HepG2 (cell line): ENCODE measurements at regions not wholly inside any gene's neighbourhood (a gene's known extent, or its start where the extent isn't known, plus 50 kb on each side); places are given as distances from the start of the nearest gene placed in this dataset.

ENCODE experiments used
- ATAC-seq: fragments of 200-7000 bp; cut with Tn5 transposase; 3 replicates; pipeline ENCODE4 v1.9.1; 2020; ENCODE audit warnings: mild to moderate bottlenecking, moderate library complexity
- BruUV-seq: library from RNA; stranded (reverse); fragments of 400-500 nt; replicated peaks from 2 replicates; lab custom pipeline; 2021; lab: Mats Ljungman, UMichigan
- CTCF ChIA-PET: fragments of 300-600 bp; formaldehyde crosslinking; extraction: SDS; loops from one replicate; lab custom pipeline; 2021; ENCODE audit warnings: low total read pairs, inconsistent platforms, low intra/inter-chr PET ratio; lab: Yijun Ruan, JAX
- POLR2A ChIA-PET: fragments of 350-600 bp; sonication (Branson Sonifier 250); formaldehyde crosslinking; loops from one replicate; lab custom pipeline; 2020; ENCODE audit warnings: antibody characterized with exemption, inconsistent platforms; lab: Yijun Ruan, JAX
- DNase-seq: peaks from one replicate; pipeline ENCODE4 v3.0.0-alpha.2; 2015; ENCODE audit warnings: low spot score
- FAIRE-seq: peaks from 3 replicates; lab custom pipeline; 2011; peaks lifted over from hg19 to GRCh38; lab: Jason Lieb, UNC
- H2AFZ ChIP-seq: one replicate; pipeline ENCODE4 v1.6.1; 2011; ENCODE audit warnings: low read length, inconsistent platforms
- H3K27ac ChIP-seq: fragments of 300-600 bp; 3 replicates; pipeline ENCODE4 v1.8.0; 2011; ENCODE audit warnings: mixed run types, mild to moderate bottlenecking, mixed read lengths, low read length, inconsistent platforms; ENCODE audit not compliant: insufficient read depth; ENCODE audit errors: extremely low read length
- H3K27me3 ChIP-seq, 2 experiments: fragments of 200-600 bp in 1 of 2; 2 replicates in 1 of 2; 3 replicates in 1 of 2; pipeline versions ENCODE4 v1.6.0 to v1.8.0; 2011; ENCODE audit warnings: low read length in 2 of 2, mild to moderate bottlenecking in 2 of 2, moderate library complexity in 2 of 2, inconsistent platforms in 1 of 2; ENCODE audit not compliant: insufficient read depth in 2 of 2, control insufficient read depth in 1 of 2
- H3K36me3 ChIP-seq, 2 experiments: fragments of 200-600 bp in 1 of 2; replicated peaks in 1 of 2; 2 replicates in 1 of 2; 3 replicates in 1 of 2; pipeline versions ENCODE4 v1.5.1 to v1.8.0; 2011; ENCODE audit warnings: low read length in 2 of 2, inconsistent platforms in 1 of 2; ENCODE audit not compliant: insufficient read depth in 2 of 2, control insufficient read depth in 1 of 2
- H3K4me1 ChIP-seq: 2 replicates; pipeline ENCODE4 v1.5.1; 2012; ENCODE audit warnings: low read length, inconsistent platforms; ENCODE audit not compliant: insufficient read depth
- H3K4me2 ChIP-seq: 2 replicates; pipeline ENCODE4 v1.6.0; 2011; ENCODE audit warnings: low read depth, low read length, inconsistent platforms
- H3K4me3 ChIP-seq, 3 experiments: fragments of 200-600 bp in 1 of 3; sonication (generic), shearing (Covaris generic) in 1 of 3; replicated peaks in 1 of 3; 2 replicates each; pipeline ENCODE4 v1.5.1; 2011 to 2016; ENCODE audit warnings: low read length in 3 of 3, inconsistent platforms in 2 of 3, low read depth in 2 of 3, mild to moderate bottlenecking in 2 of 3, control low read depth in 1 of 3, mixed read lengths in 1 of 3; ENCODE audit not compliant: insufficient read depth in 1 of 3
- H3K79me2 ChIP-seq: one replicate; pipeline ENCODE4 v1.6.1; 2011; ENCODE audit warnings: low read length, inconsistent platforms; ENCODE audit not compliant: insufficient read depth
- H3K9ac ChIP-seq: 2 replicates; pipeline ENCODE4 v1.6.0; 2011; ENCODE audit warnings: mild to moderate bottlenecking, low read depth, low read length, inconsistent platforms; ENCODE audit not compliant: insufficient read depth
- H3K9me3 ChIP-seq: 2 replicates; pipeline ENCODE4 v1.5.1; 2012; ENCODE audit warnings: mild to moderate bottlenecking, low read length
- H4K20me1 ChIP-seq: 2 replicates; pipeline ENCODE4 v1.6.0; 2011; ENCODE audit warnings: inconsistent platforms, mild to moderate bottlenecking, low read length, moderate library complexity; ENCODE audit not compliant: insufficient read depth
- ATF1 ChIP-seq: IDR thresholded peaks from 2 replicates; pipeline ENCODE4 v1.6.1; 2016; ENCODE audit warnings: mild to moderate bottlenecking, control low read depth
- ATF4 ChIP-seq, 2 experiments: fragments of 450-650 bp in 1 of 2; sonication (generic) in 1 of 2; formaldehyde crosslinking; IDR thresholded peaks; 2 replicates each; pipeline versions ENCODE4 v1.5.0 to v1.8.0; 2020 to 2022; ENCODE audit warnings: mild to moderate bottlenecking in 1 of 2, missing genetic modification reagents in 1 of 2
- CSRNP2 ChIP-seq: sonication (generic); formaldehyde crosslinking; conservative IDR thresholded peaks from 2 replicates; pipeline ENCODE4 v1.8.0; 2022; ENCODE audit warnings: low read depth, missing genetic modification reagents
- E2F2 ChIP-seq: sonication (generic); formaldehyde crosslinking; IDR thresholded peaks from 2 replicates; pipeline ENCODE4 v1.4.0; 2020; ENCODE audit warnings: missing genetic modification reagents, borderline replicate concordance
- PBX3 ChIP-seq: sonication (generic); formaldehyde crosslinking; IDR thresholded peaks from 2 replicates; pipeline ENCODE4 v1.8.1; 2023; ENCODE audit warnings: missing genetic modification reagents, inconsistent platforms, borderline replicate concordance
- PCBP1 ChIP-seq: fragments of 200-400 bp; formaldehyde crosslinking; IDR thresholded peaks from 2 replicates; pipeline ENCODE4 v1.6.1; 2017; ENCODE audit warnings: mild to moderate bottlenecking, low read depth, low read length, borderline replicate concordance
- TBX3 ChIP-seq: fragments of 450-650 bp; IDR thresholded peaks from 2 replicates; pipeline ENCODE4 v1.6.1; 2017; ENCODE audit warnings: antibody characterized with exemption, mild to moderate bottlenecking, inconsistent platforms, borderline replicate concordance
- TIGD3 ChIP-seq: sonication (generic); formaldehyde crosslinking; IDR thresholded peaks from 2 replicates; pipeline ENCODE4 v1.5.1; 2020; ENCODE audit warnings: mild to moderate bottlenecking, missing genetic modification reagents, borderline replicate concordance
- ZNF20 ChIP-seq: sonication (generic); formaldehyde crosslinking; IDR thresholded peaks from 2 replicates; pipeline ENCODE4 v1.4.0; 2020; ENCODE audit warnings: mild to moderate bottlenecking, moderate library complexity, missing genetic modification reagents
- ZNF382 ChIP-seq: sonication (generic); formaldehyde crosslinking; IDR thresholded peaks from 2 replicates; pipeline ENCODE4 v1.5.0; 2020; ENCODE audit warnings: missing genetic modification reagents, mild to moderate bottlenecking, borderline replicate concordance
- ZNF674 ChIP-seq: sonication (generic); formaldehyde crosslinking; IDR thresholded peaks from 2 replicates; pipeline ENCODE4 v1.5.0; 2020; ENCODE audit warnings: low read depth, mild to moderate bottlenecking, missing genetic modification reagents
- WGBS: methylation state at CpG from one replicate; pipeline ENCODE4 v1.1.6; 2017; ENCODE audit warnings: low lambda C conversion rate; 5-methylcytosine and 5-hydroxymethylcytosine counted together
- in situ Hi-C: cut with HindIII; loops from 2 replicates; pipeline ENCODE4 v1.10.0; 2017; ENCODE audit warnings: low pct_unique_long_range_greater_than_20kb; ENCODE audit not compliant: extremely low pct_ligation_motif_present
- intact Hi-C: fragments of 100-400 bp; cut with micrococcal nuclease; formaldehyde crosslinking; loops from one replicate; pipeline ENCODE4 v1.10.0; 2022; ENCODE audit not compliant: unreplicated experiment

- Histone ChIP-seq H3K79me2 (no peaks in the 10 kb centered on the region), H3K27me3 (no peaks in the 10 kb centered on the region), H4K20me1 (no peaks in the 10 kb centered on the region), H3K4me1 (no peaks in the 10 kb centered on the region), H3K27ac (no peak overlapping the region), H3K9ac (no peak overlapping the region), H3K9me3 (no peaks in the 10 kb centered on the region)
- intact Hi-C loops, result no loop called here
- POLR2A ChIA-PET, result no interaction called here
- CTCF ChIA-PET, result no interaction called here
- in situ Hi-C loops, result no loop called here
- FAIRE-seq (no peak), DNase-seq (no peak)
- TF ChIP-seq CSRNP2 (CRISPR knock-in tag), result no peak
- no peak for TF ChIP-seq ATF1
- TF ChIP-seq ZNF20 (CRISPR knock-in tag), result no peak
- TF ChIP-seq, all 625 proteins: peak for 0
- no peak overlapping the region for H3K4me2 ChIP-seq
- no peak overlapping the region for H2AFZ ChIP-seq
- WGBS, result 61% methylated on average over 1 of the region's 1 CpG
- no peak overlapping the region for H3K4me3 ChIP-seq
- BruUV-seq, result no TSS peak
- ATAC-seq, result no peak
- H3K36me3 ChIP-seq, result no peaks in the 10 kb centered on the region
These were observed 181.4 kb downstream of the KLF5 start for GRCh38 chr13:73240193-73240592.

- BruUV-seq, result no TSS peak
- Histone ChIP-seq H4K20me1 (no peaks in the 10 kb centered on the region), H3K4me2 (no peak overlapping the region), H3K27me3 (no peaks in the 10 kb centered on the region), H3K9me3 (no peaks in the 10 kb centered on the region), H3K9ac (no peak overlapping the region), H3K79me2 (no peaks in the 10 kb centered on the region), H2AFZ (no peak overlapping the region), H3K36me3 (no peaks in the 10 kb centered on the region), H3K4me3 (no peak overlapping the region), H3K4me1 (no peaks in the 10 kb centered on the region), H3K27ac (no peak overlapping the region)
- in situ Hi-C loops (no loop called here), intact Hi-C loops (no loop called here)
- CTCF ChIA-PET, result no interaction called here
- no peak for FAIRE-seq
- 85% methylated on average over 13 of the region's 13 CpGs for WGBS
- TF ChIP-seq E2F2 (CRISPR knock-in tag) (no peak), PCBP1 (no peak), ATF4 (CRISPR knock-in tag; IDR thresholded peaks at IDR 0.05) (no peak), ZNF674 (CRISPR knock-in tag) (no peak), TIGD3 (CRISPR knock-in tag) (no peak), PBX3 (CRISPR knock-in tag) (no peak), TBX3 (no peak), ZNF382 (no peak)
- ATAC-seq, result no peak
- POLR2A ChIA-PET, result no interaction called here
- no peak for DNase-seq
These were observed 176.6 kb downstream of the KLF5 start for GRCh38 chr13:73235385-73235784.
